ENCODE measurements at regions not wholly inside any gene's neighbourhood (a gene's known extent, or its start where the extent isn't known, plus 50 kb on each side); places are given as distances from the start of the nearest gene placed in this dataset.
"Not testable (repeated sequence)": the region's sequence is repeated elsewhere in the genome, so short reads cannot be mapped to it uniquely, and the experiment has no call there.

- no peaks in the 10 kb centered on the region for H3K4me1 ChIP-seq (ENCODE audit: control insufficient read depth, insufficient read depth, low read length)
- H3K27ac ChIP-seq (ENCODE audit: low read depth, low read length), result no peak overlapping the region
- no peak overlapping the region for H3K4me3 ChIP-seq (ENCODE audit: low read depth, low read length)
- H3K9me3 ChIP-seq (ENCODE audit: control insufficient read depth, insufficient read depth, low read depth, low read length), result no peaks in the 10 kb centered on the region
- no peaks in the 10 kb centered on the region for H3K27me3 ChIP-seq (ENCODE audit: control insufficient read depth, insufficient read depth, low read length)
- no peak overlapping the region for H3K9ac ChIP-seq (ENCODE audit: low read length)
- no peaks in the 10 kb centered on the region for H3K36me3 ChIP-seq (ENCODE audit: control insufficient read depth, insufficient read depth, low read length)
Observed at GRCh38 chr5:12965804-12966203, 978.7 kb downstream of the DNAH5 start.

GRCh38 chr5:12959713-12960112 lies 984.8 kb downstream of the DNAH5 start:
- no peaks in the 10 kb centered on the region for H3K27me3 ChIP-seq (ENCODE audit: control insufficient read depth, insufficient read depth, low read length)
- H3K9me3 ChIP-seq (ENCODE audit: control insufficient read depth, insufficient read depth, low read depth, low read length), result no peaks in the 10 kb centered on the region
- no peaks in the 10 kb centered on the region for H3K36me3 ChIP-seq (ENCODE audit: control insufficient read depth, insufficient read depth, low read length)
- H3K4me3 ChIP-seq (ENCODE audit: low read depth, low read length), result no peak overlapping the region
- H3K27ac ChIP-seq (ENCODE audit: low read depth, low read length), result no peak overlapping the region
- peaks cover 13% of the 10 kb centered on the region; the same call in 1 of the 2 replicates for H3K4me1 ChIP-seq (ENCODE audit: control insufficient read depth, insufficient read depth, low read length)
- H3K9ac ChIP-seq (ENCODE audit: low read length), result no peak overlapping the region

- H3K27me3 ChIP-seq (ENCODE audit: control insufficient read depth, insufficient read depth, low read length), result no peaks in the 10 kb centered on the region
- H3K27ac ChIP-seq (ENCODE audit: low read depth, low read length), result no peak overlapping the region
- H3K4me1 ChIP-seq (ENCODE audit: control insufficient read depth, insufficient read depth, low read length), result peaks cover 3% of the 10 kb centered on the region; the same call in 1 of the 2 replicates
- H3K36me3 ChIP-seq (ENCODE audit: control insufficient read depth, insufficient read depth, low read length), result no peaks in the 10 kb centered on the region
- H3K4me3 ChIP-seq (ENCODE audit: low read depth, low read length), result no peak overlapping the region
- H3K9ac ChIP-seq (ENCODE audit: low read length), result no peak overlapping the region
- no peaks in the 10 kb centered on the region for H3K9me3 ChIP-seq (ENCODE audit: control insufficient read depth, insufficient read depth, low read depth, low read length)
Observed at GRCh38 chr5:12952409-12952808, 992.1 kb downstream of the DNAH5 start.

DNA sequence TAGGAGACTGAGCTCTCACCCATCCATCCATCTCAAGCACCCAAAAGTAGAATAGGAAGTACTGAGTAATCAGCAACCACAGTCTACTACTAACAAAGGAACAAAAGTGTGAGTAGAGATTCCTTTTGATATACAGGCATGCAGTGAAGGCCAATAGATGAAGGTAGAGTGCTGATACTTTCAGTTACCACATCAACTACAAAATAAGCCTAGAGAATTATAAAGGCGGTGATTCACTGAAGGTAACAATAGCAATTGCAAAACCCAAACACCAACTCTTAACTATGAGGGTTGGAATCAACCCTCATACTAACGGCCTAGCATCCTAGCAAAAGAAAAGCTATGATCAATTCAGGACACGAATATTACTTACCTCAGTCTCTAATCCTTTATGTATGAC lies 992.6 kb downstream of the DNAH5 start:
- no peak overlapping the region for H3K9ac ChIP-seq (ENCODE audit: low read length)
- no peaks in the 10 kb centered on the region for H3K27me3 ChIP-seq (ENCODE audit: control insufficient read depth, insufficient read depth, low read length)
- H3K4me1 ChIP-seq (ENCODE audit: control insufficient read depth, insufficient read depth, low read length), result no peaks in the 10 kb centered on the region
- no peak overlapping the region for H3K4me3 ChIP-seq (ENCODE audit: low read depth, low read length)
- no peaks in the 10 kb centered on the region for H3K36me3 ChIP-seq (ENCODE audit: control insufficient read depth, insufficient read depth, low read length)
- H3K27ac ChIP-seq (ENCODE audit: low read depth, low read length), result no peak overlapping the region
- no peaks in the 10 kb centered on the region for H3K9me3 ChIP-seq (ENCODE audit: control insufficient read depth, insufficient read depth, low read depth, low read length)

DNA sequence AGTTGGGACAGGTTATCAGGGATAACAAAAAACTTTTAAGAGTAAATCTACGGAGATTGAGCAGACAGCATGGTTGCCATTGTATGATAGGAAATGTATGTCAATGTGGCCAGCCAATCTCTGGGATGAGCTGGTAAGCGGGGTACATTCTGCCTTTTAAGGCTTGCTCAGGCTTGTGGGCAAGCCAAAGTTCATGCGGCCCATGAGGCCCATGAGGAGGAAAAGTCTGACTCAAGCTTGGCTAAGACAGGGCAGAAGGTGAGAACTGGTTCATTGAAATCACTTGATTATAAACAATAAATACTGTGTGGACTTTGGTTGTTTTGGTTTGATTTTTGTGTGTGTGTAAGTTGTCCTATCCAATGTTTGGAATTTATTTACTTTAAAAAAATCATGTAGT lies 997.1 kb downstream of the DNAH5 start:
- H3K9ac ChIP-seq (ENCODE audit: low read length), result no peak overlapping the region
- H3K27ac ChIP-seq (ENCODE audit: low read depth, low read length), result no peak overlapping the region
- H3K9me3 ChIP-seq (ENCODE audit: control insufficient read depth, insufficient read depth, low read depth, low read length), result no peaks in the 10 kb centered on the region
- H3K27me3 ChIP-seq (ENCODE audit: control insufficient read depth, insufficient read depth, low read length), result no peaks in the 10 kb centered on the region
- H3K36me3 ChIP-seq (ENCODE audit: control insufficient read depth, insufficient read depth, low read length), result no peaks in the 10 kb centered on the region
- H3K4me3 ChIP-seq (ENCODE audit: low read depth, low read length), result no peak overlapping the region
- no peaks in the 10 kb centered on the region for H3K4me1 ChIP-seq (ENCODE audit: control insufficient read depth, insufficient read depth, low read length)

DNA sequence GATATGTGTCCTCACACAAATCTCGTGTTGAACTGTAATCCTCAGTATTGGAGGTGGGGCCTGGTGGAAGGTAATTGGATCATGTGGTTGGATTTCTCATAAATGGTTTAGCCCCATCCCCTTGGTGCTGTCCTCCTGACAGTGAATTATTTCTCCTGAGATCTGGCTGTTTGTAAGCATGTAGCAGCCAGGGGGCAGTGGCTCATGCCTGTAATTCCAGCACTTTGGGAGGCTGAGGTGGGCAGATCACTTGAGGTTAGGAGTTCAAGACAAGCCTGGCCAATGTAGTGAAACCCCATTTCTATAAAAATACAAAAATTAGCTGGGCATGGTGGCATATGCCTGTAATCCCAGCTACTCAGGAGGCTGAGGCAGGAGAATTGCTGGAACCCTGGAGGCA lies 999.0 kb downstream of the DNAH5 start:
- H3K27me3 ChIP-seq (ENCODE audit: control insufficient read depth, insufficient read depth, low read length); H3K36me3 ChIP-seq (ENCODE audit: control insufficient read depth, insufficient read depth, low read length); H3K27ac ChIP-seq (ENCODE audit: low read depth, low read length); H3K9ac ChIP-seq (ENCODE audit: low read length); H3K4me1 ChIP-seq (ENCODE audit: control insufficient read depth, insufficient read depth, low read length); H3K4me3 ChIP-seq (ENCODE audit: low read depth, low read length); H3K9me3 ChIP-seq (ENCODE audit: control insufficient read depth, insufficient read depth, low read depth, low read length): not testable (repeated sequence)

- no peak overlapping the region for H3K27ac ChIP-seq (ENCODE audit: low read depth, low read length)
- H3K4me3 ChIP-seq (ENCODE audit: low read depth, low read length), result no peak overlapping the region
- no peak overlapping the region for H3K9ac ChIP-seq (ENCODE audit: low read length)
- no peaks in the 10 kb centered on the region for H3K27me3 ChIP-seq (ENCODE audit: control insufficient read depth, insufficient read depth, low read length)
- H3K36me3 ChIP-seq (ENCODE audit: control insufficient read depth, insufficient read depth, low read length), result no peaks in the 10 kb centered on the region
- no peaks in the 10 kb centered on the region for H3K4me1 ChIP-seq (ENCODE audit: control insufficient read depth, insufficient read depth, low read length)
- no peaks in the 10 kb centered on the region for H3K9me3 ChIP-seq (ENCODE audit: control insufficient read depth, insufficient read depth, low read depth, low read length)
Observed at GRCh38 chr5:12936221-12936620, 1008.3 kb downstream of the DNAH5 start.

GRCh38 chr5:12934722-12935121 lies 1009.8 kb downstream of the DNAH5 start:
- Histone ChIP-seq H3K4me1 (ENCODE audit: control insufficient read depth, insufficient read depth, low read length) (no peaks in the 10 kb centered on the region), H3K27me3 (ENCODE audit: control insufficient read depth, insufficient read depth, low read length) (no peaks in the 10 kb centered on the region), H3K9ac (ENCODE audit: low read length) (no peak overlapping the region), H3K4me3 (ENCODE audit: low read depth, low read length) (no peak overlapping the region), H3K9me3 (ENCODE audit: control insufficient read depth, insufficient read depth, low read depth, low read length) (no peaks in the 10 kb centered on the region), H3K27ac (ENCODE audit: low read depth, low read length) (no peak overlapping the region), H3K36me3 (ENCODE audit: control insufficient read depth, insufficient read depth, low read length) (no peaks in the 10 kb centered on the region)

GRCh38 chr5:12920527-12920926 lies 1016.3 kb upstream of the CTNND2 start:
- no peaks in the 10 kb centered on the region for H3K36me3 ChIP-seq (ENCODE audit: control insufficient read depth, insufficient read depth, low read length)
- no peak overlapping the region for H3K4me3 ChIP-seq (ENCODE audit: low read depth, low read length)
- no peak overlapping the region for H3K27ac ChIP-seq (ENCODE audit: low read depth, low read length)
- H3K9me3 ChIP-seq (ENCODE audit: control insufficient read depth, insufficient read depth, low read depth, low read length), result no peaks in the 10 kb centered on the region
- no peaks in the 10 kb centered on the region for H3K27me3 ChIP-seq (ENCODE audit: control insufficient read depth, insufficient read depth, low read length)
- no peaks in the 10 kb centered on the region for H3K4me1 ChIP-seq (ENCODE audit: control insufficient read depth, insufficient read depth, low read length)
- no peak overlapping the region for H3K9ac ChIP-seq (ENCODE audit: low read length)

DNA sequence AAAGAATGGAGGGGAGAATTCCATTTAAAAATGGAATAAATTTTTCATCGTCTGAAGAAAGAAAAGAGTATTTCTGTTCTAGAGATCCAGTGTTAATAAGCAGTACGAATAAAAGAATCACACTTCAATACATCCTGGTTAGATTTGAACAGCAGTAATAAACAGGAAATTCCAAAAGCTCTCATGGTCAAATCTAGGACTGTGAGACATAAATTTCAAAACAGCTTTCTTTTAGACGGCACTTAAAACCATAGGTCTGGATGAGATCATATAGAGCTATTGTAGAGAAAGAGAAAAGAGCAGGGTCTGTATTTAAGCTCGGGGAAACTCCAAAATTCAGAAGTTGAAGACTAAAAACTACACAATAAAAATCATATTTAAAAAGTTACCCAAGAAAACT lies 1006.9 kb upstream of the CTNND2 start:
- Histone ChIP-seq H3K9ac (ENCODE audit: low read length) (no peak overlapping the region), H3K9me3 (ENCODE audit: control insufficient read depth, insufficient read depth, low read depth, low read length) (no peaks in the 10 kb centered on the region)

GRCh38 chr5:12910641-12911040 lies 1006.4 kb upstream of the CTNND2 start:
- Histone ChIP-seq H3K27ac (ENCODE audit: low read depth, low read length) (no peak overlapping the region), H3K4me1 (ENCODE audit: control insufficient read depth, insufficient read depth, low read length) (no peaks in the 10 kb centered on the region), H3K9ac (ENCODE audit: low read length) (no peak overlapping the region), H3K27me3 (ENCODE audit: control insufficient read depth, insufficient read depth, low read length) (no peaks in the 10 kb centered on the region), H3K36me3 (ENCODE audit: control insufficient read depth, insufficient read depth, low read length) (no peaks in the 10 kb centered on the region), H3K9me3 (ENCODE audit: control insufficient read depth, insufficient read depth, low read depth, low read length) (no peaks in the 10 kb centered on the region), H3K4me3 (ENCODE audit: low read depth, low read length) (no peak overlapping the region)

More for the DNA sequence above, 1006.9 kb upstream of the CTNND2 start:
- no peaks in the 10 kb centered on the region for H3K27me3 ChIP-seq (ENCODE audit: control insufficient read depth, insufficient read depth, low read length)
- H3K27ac ChIP-seq (ENCODE audit: low read depth, low read length), result no peak overlapping the region
- no peaks in the 10 kb centered on the region for H3K4me1 ChIP-seq (ENCODE audit: control insufficient read depth, insufficient read depth, low read length)
- H3K36me3 ChIP-seq (ENCODE audit: control insufficient read depth, insufficient read depth, low read length), result no peaks in the 10 kb centered on the region
- H3K4me3 ChIP-seq (ENCODE audit: low read depth, low read length), result no peak overlapping the region

DNA sequence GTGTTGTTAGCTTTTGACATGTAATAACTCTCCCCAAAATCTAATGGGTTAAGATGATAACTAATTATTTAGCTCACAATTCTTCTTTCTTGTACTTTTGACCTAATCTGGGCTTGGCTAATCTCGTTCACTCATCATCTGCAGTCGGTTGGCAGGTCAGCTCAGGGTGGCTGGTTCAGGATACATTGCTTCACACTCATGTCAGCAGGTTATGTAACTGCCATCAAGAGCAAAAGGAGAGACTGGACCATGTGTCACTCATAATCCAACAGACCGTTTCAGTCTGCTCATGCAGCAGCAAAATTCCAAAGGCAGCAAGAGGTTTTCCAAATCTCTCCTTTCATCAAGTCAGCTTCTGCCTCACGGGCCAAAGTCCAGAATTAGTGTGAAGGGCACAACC lies 998.4 kb upstream of the CTNND2 start:
- Histone ChIP-seq H3K4me1 (ENCODE audit: control insufficient read depth, insufficient read depth, low read length) (no peaks in the 10 kb centered on the region), H3K36me3 (ENCODE audit: control insufficient read depth, insufficient read depth, low read length) (no peaks in the 10 kb centered on the region), H3K27me3 (ENCODE audit: control insufficient read depth, insufficient read depth, low read length) (no peaks in the 10 kb centered on the region), H3K27ac (ENCODE audit: low read depth, low read length) (no peak overlapping the region), H3K9me3 (ENCODE audit: control insufficient read depth, insufficient read depth, low read depth, low read length) (no peaks in the 10 kb centered on the region), H3K9ac (ENCODE audit: low read length) (no peak overlapping the region), H3K4me3 (ENCODE audit: low read depth, low read length) (no peak overlapping the region)

Data from HUES6 (cell line).